DOHH2 (cell line): ENCODE measurements at regions not wholly inside any gene's neighbourhood (a gene's known extent, or its start where the extent isn't known, plus 50 kb on each side); places are given as distances from the start of the nearest gene placed in this dataset.

ENCODE experiments used
- H3F3A ChIP-seq: fragments of 200-600 bp; sonication (generic), shearing (Covaris generic); 2 replicates; pipeline ENCODE4 v1.6.0; 2016; ENCODE audit warnings: antibody characterized with exemption, mild to moderate bottlenecking; ENCODE audit not compliant: control insufficient read depth, insufficient read depth
- H3K27ac ChIP-seq: fragments of 200-600 bp; sonication (generic); 2 replicates; pipeline ENCODE4 v1.5.1; 2014; ENCODE audit warnings: low read depth, mild to moderate bottlenecking, low read length, moderate library complexity
- H3K27me3 ChIP-seq: fragments of 200-600 bp; sonication (generic); 2 replicates; pipeline ENCODE4 v1.6.1; 2014; ENCODE audit warnings: mild to moderate bottlenecking, low read length, mixed read lengths; ENCODE audit not compliant: control insufficient read depth
- H3K36me3 ChIP-seq: fragments of 200-600 bp; sonication (generic); 2 replicates; pipeline ENCODE4 v1.6.1; 2014; ENCODE audit warnings: mild to moderate bottlenecking, low read length, moderate library complexity, mixed read lengths; ENCODE audit not compliant: control insufficient read depth
- H3K4me1 ChIP-seq: fragments of 200-600 bp; sonication (generic); 2 replicates; pipeline ENCODE4 v1.6.1; 2014; ENCODE audit warnings: mild to moderate bottlenecking, low read length, mixed read lengths; ENCODE audit not compliant: control insufficient read depth
- H3K4me2 ChIP-seq: fragments of 200-600 bp; sonication (generic); 2 replicates; pipeline ENCODE4 v1.6.0; 2014; ENCODE audit warnings: mild to moderate bottlenecking, low read length, moderate library complexity
- H3K4me3 ChIP-seq: fragments of 200-600 bp; sonication (generic); 2 replicates; pipeline ENCODE4 v1.5.1; 2014; ENCODE audit warnings: mild to moderate bottlenecking, low read length, mixed read lengths
- H3K79me2 ChIP-seq: fragments of 200-600 bp; sonication (generic); 2 replicates; pipeline ENCODE4 v1.6.1; 2014; ENCODE audit warnings: mild to moderate bottlenecking, low read length, mixed read lengths; ENCODE audit not compliant: control insufficient read depth
- H3K9me2 ChIP-seq: fragments of 200-600 bp; sonication (generic); replicated peaks from 2 replicates; pipeline ENCODE4 v1.6.1; 2014; ENCODE audit warnings: mild to moderate bottlenecking, low read length, mixed read lengths; ENCODE audit not compliant: control insufficient read depth
- H3K9me3 ChIP-seq: fragments of 200-600 bp; sonication (generic); 2 replicates; pipeline ENCODE4 v1.6.1; 2014; ENCODE audit warnings: antibody characterized with exemption, low read length, mixed read lengths; ENCODE audit not compliant: control insufficient read depth, insufficient read depth
- H4K20me1 ChIP-seq: fragments of 200-600 bp; sonication (generic); 2 replicates; pipeline ENCODE4 v1.6.0; 2014; ENCODE audit warnings: low read depth, mild to moderate bottlenecking, antibody characterized with exemption, low read length, moderate library complexity; ENCODE audit not compliant: control insufficient read depth, insufficient read depth
- EZH2phosphoT487 ChIP-seq: fragments of 200-600 bp; sonication (generic); IDR thresholded peaks from 2 replicates; pipeline ENCODE4 v1.6.1; 2017; ENCODE audit warnings: borderline replicate concordance, mild to moderate bottlenecking, antibody characterized with exemption, low read length, moderate library complexity, mixed read lengths
- TF ChIP-seq, protein P1 (sequence below): fragments of 200-600 bp; sonication (generic); IDR thresholded peaks from one replicate; pipeline ENCODE4 v1.5.1; 2014; ENCODE audit warnings: antibody characterized with exemption, mild to moderate bottlenecking, low read depth, low read length; ENCODE audit not compliant: poor library complexity, severe bottlenecking

DNA sequence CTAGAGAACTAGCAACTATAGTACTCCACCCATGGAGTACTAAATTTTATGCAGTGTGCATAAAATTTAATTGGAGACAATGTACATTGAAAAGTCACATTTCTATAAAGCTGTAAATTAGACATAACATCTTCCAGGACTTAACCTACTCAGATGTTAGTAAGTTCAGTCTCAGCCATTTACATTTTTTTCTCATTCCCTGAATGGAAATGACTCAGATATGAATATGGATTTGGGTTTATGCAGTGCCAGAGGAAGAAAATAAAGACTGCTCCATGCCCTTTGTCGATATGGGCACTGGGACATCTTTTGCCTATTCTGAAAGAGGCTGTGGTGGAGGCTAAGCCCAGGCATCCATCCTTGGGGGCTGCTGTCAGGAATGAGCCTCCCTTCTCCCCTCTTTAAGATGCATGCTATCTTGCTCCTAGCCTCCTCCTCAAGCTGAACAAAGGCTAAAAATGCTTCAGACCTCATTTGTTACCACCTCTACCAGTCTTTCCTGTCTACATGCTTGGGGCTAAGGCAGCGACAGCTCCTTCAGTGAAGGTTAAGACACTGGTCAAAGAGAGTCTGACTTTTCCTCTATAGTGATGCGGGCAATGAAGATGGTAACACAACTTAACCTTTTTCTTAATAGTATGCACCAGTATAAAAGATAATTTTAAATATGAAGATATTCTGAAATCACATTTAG, 486.8 kb upstream of the ANKRD30A start:
- no peaks in the 10 kb centered on the region for H3K27me3 ChIP-seq
- H3F3A ChIP-seq, result no peaks in the 10 kb centered on the region
- no peak overlapping the region for H3K4me3 ChIP-seq
- H3K9me2 ChIP-seq, result no peaks in the 10 kb centered on the region
- no peaks in the 10 kb centered on the region for H3K36me3 ChIP-seq
- no peak overlapping the region for H3K4me2 ChIP-seq
- no peak for TF ChIP-seq EZH2phosphoT487
- TF ChIP-seq, protein P1, sequence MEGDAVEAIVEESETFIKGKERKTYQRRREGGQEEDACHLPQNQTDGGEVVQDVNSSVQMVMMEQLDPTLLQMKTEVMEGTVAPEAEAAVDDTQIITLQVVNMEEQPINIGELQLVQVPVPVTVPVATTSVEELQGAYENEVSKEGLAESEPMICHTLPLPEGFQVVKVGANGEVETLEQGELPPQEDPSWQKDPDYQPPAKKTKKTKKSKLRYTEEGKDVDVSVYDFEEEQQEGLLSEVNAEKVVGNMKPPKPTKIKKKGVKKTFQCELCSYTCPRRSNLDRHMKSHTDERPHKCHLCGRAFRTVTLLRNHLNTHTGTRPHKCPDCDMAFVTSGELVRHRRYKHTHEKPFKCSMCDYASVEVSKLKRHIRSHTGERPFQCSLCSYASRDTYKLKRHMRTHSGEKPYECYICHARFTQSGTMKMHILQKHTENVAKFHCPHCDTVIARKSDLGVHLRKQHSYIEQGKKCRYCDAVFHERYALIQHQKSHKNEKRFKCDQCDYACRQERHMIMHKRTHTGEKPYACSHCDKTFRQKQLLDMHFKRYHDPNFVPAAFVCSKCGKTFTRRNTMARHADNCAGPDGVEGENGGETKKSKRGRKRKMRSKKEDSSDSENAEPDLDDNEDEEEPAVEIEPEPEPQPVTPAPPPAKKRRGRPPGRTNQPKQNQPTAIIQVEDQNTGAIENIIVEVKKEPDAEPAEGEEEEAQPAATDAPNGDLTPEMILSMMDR, result no peak
- no peaks in the 10 kb centered on the region for H3K79me2 ChIP-seq
- H4K20me1 ChIP-seq, result no peaks in the 10 kb centered on the region
- H3K9me3 ChIP-seq, result no peaks in the 10 kb centered on the region
- H3K4me1 ChIP-seq, result no peaks in the 10 kb centered on the region
- H3K27ac ChIP-seq, result no peak overlapping the region

DNA sequence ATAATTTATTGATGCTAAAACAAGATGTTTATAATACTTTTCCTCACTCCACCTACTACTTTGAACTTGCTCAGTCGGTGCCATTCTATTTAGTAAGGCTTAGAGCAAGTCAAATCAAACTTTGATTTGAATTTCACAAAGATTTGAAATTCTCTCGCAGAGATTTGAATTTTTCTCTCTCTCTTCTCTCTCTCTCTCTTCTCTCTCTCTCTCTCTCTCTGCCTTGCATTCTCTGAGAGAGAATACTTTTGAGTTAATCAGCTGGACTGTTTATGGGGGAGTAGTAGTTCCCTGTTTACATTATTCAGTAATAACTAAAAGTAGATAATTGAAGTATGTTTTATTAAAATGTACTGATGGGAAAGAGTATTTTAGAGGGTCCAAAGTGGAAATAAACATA, 488.5 kb upstream of the ANKRD30A start:
- TF ChIP-seq, protein P1, result no peak
- no peak for TF ChIP-seq EZH2phosphoT487
- Histone ChIP-seq H3K4me3 (no peak overlapping the region), H3F3A (no peaks in the 10 kb centered on the region), H3K4me1 (no peaks in the 10 kb centered on the region), H3K4me2 (no peak overlapping the region), H4K20me1 (no peaks in the 10 kb centered on the region), H3K79me2 (no peaks in the 10 kb centered on the region), H3K27ac (no peak overlapping the region), H3K36me3 (no peaks in the 10 kb centered on the region), H3K9me2 (no peaks in the 10 kb centered on the region), H3K9me3 (no peaks in the 10 kb centered on the region), H3K27me3 (no peaks in the 10 kb centered on the region)

DNA sequence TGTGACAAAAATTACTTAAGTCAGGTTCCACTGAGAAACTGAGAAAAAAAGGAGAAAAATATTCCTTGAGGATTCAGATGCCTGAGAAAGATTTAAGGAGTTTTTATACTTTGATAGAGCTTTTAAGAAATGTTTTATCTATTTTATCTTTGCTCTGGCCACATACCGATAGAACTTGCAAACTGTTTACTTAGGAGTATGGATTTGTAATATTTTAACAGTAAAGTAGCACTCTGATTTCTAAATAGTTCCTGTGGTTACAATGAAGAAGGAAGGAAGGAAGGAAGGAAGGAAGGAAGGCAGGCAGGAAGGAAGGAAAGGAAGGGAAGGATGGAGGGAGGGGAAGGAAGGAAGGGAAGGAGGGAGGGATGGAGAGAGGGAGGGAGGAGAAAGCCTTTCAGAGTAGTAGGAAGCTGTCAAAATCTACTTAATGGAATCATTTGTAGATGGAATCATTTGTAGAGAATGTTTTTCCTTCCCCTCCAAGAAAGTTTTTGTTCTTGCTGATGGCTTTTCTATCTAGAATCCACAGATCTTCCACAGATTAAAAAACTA, 489.0 kb upstream of the ANKRD30A start:
- Histone ChIP-seq H3K36me3 (no peaks in the 10 kb centered on the region), H4K20me1 (no peaks in the 10 kb centered on the region), H3K4me2 (no peak overlapping the region), H3K4me1 (no peaks in the 10 kb centered on the region), H3K9me3 (no peaks in the 10 kb centered on the region), H3K27ac (no peak overlapping the region), H3K27me3 (no peaks in the 10 kb centered on the region), H3K79me2 (no peaks in the 10 kb centered on the region), H3K9me2 (no peaks in the 10 kb centered on the region), H3K4me3 (no peak overlapping the region), H3F3A (no peaks in the 10 kb centered on the region)
- no peak for TF ChIP-seq EZH2phosphoT487
- TF ChIP-seq, protein P1, result no peak
